Endodermal cell (in vitro differentiated cells): ENCODE measurements at regions not wholly inside any gene's neighbourhood (a gene's known extent, or its start where the extent isn't known, plus 50 kb on each side); places are given as distances from the start of the nearest gene placed in this dataset.

Source experiments
- DNase-seq: peaks from one replicate; pipeline ENCODE4 v3.0.0-alpha.2; 2017
- H3K27ac ChIP-seq: 2 replicates; pipeline ENCODE4 v1.5.1; 2013; ENCODE audit warnings: mild to moderate bottlenecking, low read depth, low read length, moderate library complexity
- H3K27me3 ChIP-seq: 2 replicates; pipeline ENCODE4 v1.6.1; 2013; ENCODE audit warnings: mild to moderate bottlenecking, low read length, moderate library complexity; ENCODE audit not compliant: insufficient read depth, control insufficient read depth, poor library complexity, severe bottlenecking
- H3K36me3 ChIP-seq: 2 replicates; pipeline ENCODE4 v1.7.0; 2013; ENCODE audit warnings: mild to moderate bottlenecking, low read length, moderate library complexity; ENCODE audit not compliant: control insufficient read depth, insufficient read depth
- H3K4me1 ChIP-seq: one replicate; pipeline ENCODE4 v1.7.0; 2013; ENCODE audit warnings: low read length; ENCODE audit not compliant: control insufficient read depth, insufficient read depth
- H3K4me3 ChIP-seq: 2 replicates; pipeline ENCODE4 v1.5.1; 2013; ENCODE audit warnings: mild to moderate bottlenecking, low read length, moderate library complexity
- H3K9ac ChIP-seq: 2 replicates; pipeline ENCODE4 v1.6.1; 2013; ENCODE audit warnings: mild to moderate bottlenecking, low read length, moderate library complexity; ENCODE audit not compliant: poor library complexity, severe bottlenecking; ENCODE audit errors: extremely low read depth
- H3K9me3 ChIP-seq: 2 replicates; pipeline ENCODE4 v1.6.1; 2013; ENCODE audit warnings: mild to moderate bottlenecking, low read length, moderate library complexity; ENCODE audit not compliant: control insufficient read depth
- H3K27ac Mint-ChIP-seq: 2 replicates; pipeline ENCODE4 v1.8.0; 2020; ENCODE audit warnings: mixed read lengths
- H3K27me3 Mint-ChIP-seq: 2 replicates; pipeline ENCODE4 v1.8.0; 2021; ENCODE audit warnings: mild to moderate bottlenecking, mixed read lengths; ENCODE audit not compliant: insufficient read depth
- H3K36me3 Mint-ChIP-seq: 2 replicates; pipeline ENCODE4 v1.8.0; 2020; ENCODE audit warnings: low read depth, mixed read lengths
- H3K4me1 Mint-ChIP-seq: 2 replicates; pipeline ENCODE4 v1.8.0; 2020; ENCODE audit warnings: mixed read lengths
- H3K4me3 Mint-ChIP-seq: 2 replicates; pipeline ENCODE4 v1.8.0; 2020; ENCODE audit warnings: mild to moderate bottlenecking, moderate library complexity, mixed read lengths
- H3K9me3 Mint-ChIP-seq: 2 replicates; pipeline ENCODE4 v1.8.0; 2020; ENCODE audit warnings: mild to moderate bottlenecking, mixed read lengths
- WGBS, 2 experiments: methylation state at CpG; one replicate each; pipeline versions ENCODE4 v1.1.5 to v1.1.7; 2013; ENCODE audit warnings: missing lambda C conversion rate in 2 of 2, mixed read lengths in 1 of 2; ENCODE audit not compliant: insufficient coverage in 1 of 2, insufficient read length in 1 of 2; 5-methylcytosine and 5-hydroxymethylcytosine counted together
- TF ChIP-seq, protein P1 (sequence below): fragments of 200-600 bp; sonication (generic); conservative IDR thresholded peaks from 2 replicates; pipeline ENCODE4 v1.5.0; 2021; ENCODE audit warnings: antibody characterized with exemption, mild to moderate bottlenecking

DNA sequence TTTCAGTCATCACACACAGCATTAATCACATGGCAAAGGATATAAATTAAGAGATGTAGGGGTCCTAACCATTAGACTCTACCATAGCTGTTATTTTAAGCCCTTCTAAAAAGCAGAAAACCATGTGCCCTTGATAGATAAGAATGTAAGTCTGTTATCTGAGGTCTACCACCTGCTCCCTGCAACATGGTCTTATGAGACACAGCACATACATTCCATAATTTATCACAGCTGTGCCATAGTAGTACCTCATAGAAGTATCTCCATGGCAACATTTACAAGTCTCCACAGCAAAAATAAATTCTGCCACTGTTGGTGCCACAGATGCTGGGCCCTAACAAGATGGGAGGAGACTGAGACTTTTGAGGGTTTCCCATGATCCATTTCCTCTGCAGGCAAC lies 265.4 kb downstream of the KDM5D start:
- no peaks in the 10 kb centered on the region for H3K4me1 ChIP-seq
- H3K36me3 ChIP-seq: no peaks in the 10 kb centered on the region
- H3K4me1 Mint-ChIP-seq: no peaks in the 10 kb centered on the region
- no peak overlapping the region for H3K27ac ChIP-seq
- no peak overlapping the region for H3K9ac ChIP-seq
- no peak overlapping the region for H3K4me3 ChIP-seq
- H3K9me3 ChIP-seq: no peaks in the 10 kb centered on the region
- TF ChIP-seq, protein P1, sequence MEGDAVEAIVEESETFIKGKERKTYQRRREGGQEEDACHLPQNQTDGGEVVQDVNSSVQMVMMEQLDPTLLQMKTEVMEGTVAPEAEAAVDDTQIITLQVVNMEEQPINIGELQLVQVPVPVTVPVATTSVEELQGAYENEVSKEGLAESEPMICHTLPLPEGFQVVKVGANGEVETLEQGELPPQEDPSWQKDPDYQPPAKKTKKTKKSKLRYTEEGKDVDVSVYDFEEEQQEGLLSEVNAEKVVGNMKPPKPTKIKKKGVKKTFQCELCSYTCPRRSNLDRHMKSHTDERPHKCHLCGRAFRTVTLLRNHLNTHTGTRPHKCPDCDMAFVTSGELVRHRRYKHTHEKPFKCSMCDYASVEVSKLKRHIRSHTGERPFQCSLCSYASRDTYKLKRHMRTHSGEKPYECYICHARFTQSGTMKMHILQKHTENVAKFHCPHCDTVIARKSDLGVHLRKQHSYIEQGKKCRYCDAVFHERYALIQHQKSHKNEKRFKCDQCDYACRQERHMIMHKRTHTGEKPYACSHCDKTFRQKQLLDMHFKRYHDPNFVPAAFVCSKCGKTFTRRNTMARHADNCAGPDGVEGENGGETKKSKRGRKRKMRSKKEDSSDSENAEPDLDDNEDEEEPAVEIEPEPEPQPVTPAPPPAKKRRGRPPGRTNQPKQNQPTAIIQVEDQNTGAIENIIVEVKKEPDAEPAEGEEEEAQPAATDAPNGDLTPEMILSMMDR: no peak
- H3K27ac Mint-ChIP-seq: no peak overlapping the region
- no peaks in the 10 kb centered on the region for H3K27me3 Mint-ChIP-seq
- DNase-seq: no peak
- no peaks in the 10 kb centered on the region for H3K27me3 ChIP-seq
- H3K4me3 Mint-ChIP-seq: no peak overlapping the region
- H3K9me3 Mint-ChIP-seq: no peaks in the 10 kb centered on the region
- no peaks in the 10 kb centered on the region for H3K36me3 Mint-ChIP-seq

DNA sequence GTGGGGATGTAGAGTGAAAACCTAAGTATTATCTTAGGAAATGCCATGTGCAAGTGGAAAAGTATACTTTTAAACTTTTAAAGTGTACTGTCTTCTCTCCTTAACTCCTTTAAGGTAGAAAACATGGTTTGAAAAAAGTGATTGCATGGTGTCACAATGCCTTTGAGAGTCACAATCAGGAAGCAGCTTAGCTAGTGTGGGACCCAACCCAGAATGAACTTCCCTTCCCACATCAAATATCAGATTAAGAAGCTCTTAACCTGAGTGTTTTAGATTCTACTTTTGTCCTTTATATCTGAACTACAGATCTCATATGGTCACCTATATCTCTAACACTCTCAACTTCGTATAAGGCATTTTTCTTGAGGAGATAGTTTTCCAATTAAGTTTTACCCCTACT lies 266.6 kb downstream of the KDM5D start:
- Histone ChIP-seq H3K36me3 (no peaks in the 10 kb centered on the region), H3K9me3 (no peaks in the 10 kb centered on the region), H3K27ac (no peak overlapping the region), H3K27me3 (no peaks in the 10 kb centered on the region), H3K4me1 (no peaks in the 10 kb centered on the region), H3K9ac (no peak overlapping the region), H3K4me3 (no peak overlapping the region)
- no peak for DNase-seq
- H3K27me3 Mint-ChIP-seq: no peaks in the 10 kb centered on the region
- H3K4me1 Mint-ChIP-seq: no peaks in the 10 kb centered on the region
- no peaks in the 10 kb centered on the region for H3K9me3 Mint-ChIP-seq
- no peaks in the 10 kb centered on the region for H3K36me3 Mint-ChIP-seq
- TF ChIP-seq, protein P1: no peak
- no peak overlapping the region for H3K4me3 Mint-ChIP-seq
- WGBS, 2 experiments: no CpG with 5 or more reads among the region's 1 CpG
- no peak overlapping the region for H3K27ac Mint-ChIP-seq

DNA sequence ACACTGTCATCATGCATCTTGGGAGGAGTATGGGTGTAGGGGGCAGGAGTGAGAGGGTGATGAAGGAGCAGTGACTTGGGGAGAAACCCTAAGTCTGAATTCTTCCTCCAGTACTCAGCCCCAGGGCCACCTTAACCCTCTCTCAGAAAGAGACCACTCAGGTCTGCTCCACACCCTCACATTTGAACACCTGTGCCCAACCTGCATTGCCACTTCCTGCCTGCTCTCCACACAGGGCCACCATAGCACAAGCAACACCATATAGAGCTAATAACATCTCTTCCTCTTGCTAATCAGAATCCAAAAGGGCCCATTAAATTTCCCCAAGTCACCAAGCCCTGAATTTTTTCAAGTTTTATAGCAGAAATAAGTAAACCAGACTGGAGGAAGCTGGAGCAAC lies 278.7 kb downstream of the KDM5D start:
- Histone ChIP-seq H3K4me1 (no peaks in the 10 kb centered on the region), H3K9ac (no peak overlapping the region), H3K4me3 (no peak overlapping the region), H3K9me3 (no peaks in the 10 kb centered on the region), H3K27me3 (no peaks in the 10 kb centered on the region), H3K36me3 (no peaks in the 10 kb centered on the region), H3K27ac (no peak overlapping the region)
- H3K27me3 Mint-ChIP-seq: no peaks in the 10 kb centered on the region
- no peak for DNase-seq
- TF ChIP-seq, protein P1: no peak
- no peaks in the 10 kb centered on the region for H3K4me1 Mint-ChIP-seq
- no peak overlapping the region for H3K4me3 Mint-ChIP-seq
- no peaks in the 10 kb centered on the region for H3K9me3 Mint-ChIP-seq
- H3K27ac Mint-ChIP-seq: no peak overlapping the region
- no peaks in the 10 kb centered on the region for H3K36me3 Mint-ChIP-seq
